HepG2 (cell line): ENCODE measurements at regions not wholly inside any gene's neighbourhood (a gene's known extent, or its start where the extent isn't known, plus 50 kb on each side); places are given as distances from the start of the nearest gene placed in this dataset.

ENCODE experiments used
- BCL3 ChIP-seq: sonication (generic); formaldehyde crosslinking; IDR thresholded peaks from 2 replicates; pipeline ENCODE4 v1.5.1; 2020; ENCODE audit warnings: mild to moderate bottlenecking, missing genetic modification reagents, moderate library complexity
- CBX2 ChIP-seq, 2 experiments: fragments of 200-600 bp in 1 of 2; sonication (generic); formaldehyde crosslinking in 1 of 2; IDR thresholded peaks; 2 replicates each; pipeline versions ENCODE4 v1.7.0 to v1.8.1; 2018 to 2022; ENCODE audit warnings: low read depth in 2 of 2, low read length in 1 of 2, mild to moderate bottlenecking in 1 of 2, missing genetic modification reagents in 1 of 2
- MXD1 ChIP-seq: sonication (generic); formaldehyde crosslinking; IDR thresholded peaks from 2 replicates; pipeline ENCODE4 v1.4.0; 2020; ENCODE audit warnings: mild to moderate bottlenecking, missing genetic modification reagents
- RFXAP ChIP-seq: sonication (generic); formaldehyde crosslinking; IDR thresholded peaks from 2 replicates; pipeline ENCODE4 v1.4.0; 2020; ENCODE audit warnings: missing genetic modification reagents, borderline replicate concordance
- RXRB ChIP-seq: IDR thresholded peaks from 2 replicates; pipeline ENCODE4 v1.6.1; 2016; ENCODE audit warnings: borderline replicate concordance, missing genetic modification reagents, missing compliant biosample characterization
- SALL1 ChIP-seq: sonication (generic); formaldehyde crosslinking; IDR thresholded peaks from 2 replicates; pipeline ENCODE4 v1.8.0; 2022; ENCODE audit warnings: mild to moderate bottlenecking, missing genetic modification reagents
- SIX1 ChIP-seq: sonication (generic); formaldehyde crosslinking; IDR thresholded peaks from 2 replicates; pipeline ENCODE4 v1.4.0; 2020; ENCODE audit warnings: missing genetic modification reagents, borderline replicate concordance
- SRSF9 ChIP-seq: fragments of 200-400 bp; formaldehyde crosslinking; IDR thresholded peaks from 2 replicates; pipeline ENCODE4 v1.6.1; 2018; ENCODE audit warnings: borderline replicate concordance, mild to moderate bottlenecking, low read depth, low read length; ENCODE audit not compliant: insufficient read depth, poor library complexity, severe bottlenecking
- USF2 ChIP-seq, 2 experiments: sonication (generic) in 1 of 2; formaldehyde crosslinking in 1 of 2; IDR thresholded peaks; 2 replicates each; pipeline versions ENCODE4 v1.5.1 to v1.6.1; 2011 to 2020; ENCODE audit warnings: borderline replicate concordance in 1 of 2, low read depth in 1 of 2, low read length in 1 of 2, mild to moderate bottlenecking in 1 of 2, missing genetic modification reagents in 1 of 2, moderate library complexity in 1 of 2
- ZBTB10 ChIP-seq: sonication (generic); formaldehyde crosslinking; IDR thresholded peaks from 2 replicates; pipeline ENCODE4 v1.4.0; 2020; ENCODE audit warnings: missing genetic modification reagents, borderline replicate concordance
- ZFP41 ChIP-seq: sonication (generic); formaldehyde crosslinking; IDR thresholded peaks from 2 replicates; pipeline ENCODE4 v1.4.0; 2020; ENCODE audit warnings: mild to moderate bottlenecking, missing genetic modification reagents, borderline replicate concordance
- ZNF530 ChIP-seq: sonication (generic); formaldehyde crosslinking; IDR thresholded peaks from 2 replicates; pipeline ENCODE4 v1.5.0; 2020; ENCODE audit warnings: low read depth, mild to moderate bottlenecking, missing genetic modification reagents
- ZNF703 ChIP-seq: sonication (generic); formaldehyde crosslinking; IDR thresholded peaks from 2 replicates; pipeline ENCODE4 v1.5.1; 2020; ENCODE audit warnings: missing genetic modification reagents, mild to moderate bottlenecking, moderate library complexity, borderline replicate concordance
- ZNF775 ChIP-seq: sonication (generic); formaldehyde crosslinking; IDR thresholded peaks from 2 replicates; pipeline ENCODE4 v1.4.0; 2020; ENCODE audit warnings: missing genetic modification reagents, mild to moderate bottlenecking, moderate library complexity, borderline replicate concordance

GRCh38 chr12:130086797-130087196 is 75.5 kb upstream of the FZD10 start (continued):
- TF ChIP-seq SRSF9: no peak
- TF ChIP-seq SALL1 (CRISPR knock-in tag): no peak
- TF ChIP-seq ZBTB10 (CRISPR knock-in tag): no peak
- TF ChIP-seq RFXAP (CRISPR knock-in tag): no peak
- TF ChIP-seq ZNF530 (CRISPR knock-in tag): no peak
- no peak for TF ChIP-seq RXRB
- no peak for TF ChIP-seq ZNF703 (CRISPR knock-in tag)
- no peak for TF ChIP-seq BCL3 (CRISPR knock-in tag)
- no peak for TF ChIP-seq USF2 (IDR thresholded peaks at IDR 0.05; ENCODE audit: low read depth, low read length)
- no peak for TF ChIP-seq USF2 (CRISPR knock-in tag; IDR thresholded peaks at IDR 0.05; ENCODE audit: borderline replicate concordance)
- TF ChIP-seq SIX1 (CRISPR knock-in tag): no peak
- TF ChIP-seq CBX2 (IDR thresholded peaks at IDR 0.05; ENCODE audit: low read depth, low read length): no peak
- no peak for TF ChIP-seq CBX2 (CRISPR knock-in tag; IDR thresholded peaks at IDR 0.05; ENCODE audit: low read depth)
- TF ChIP-seq ZFP41 (CRISPR knock-in tag): no peak
- no peak for TF ChIP-seq ZNF775 (CRISPR knock-in tag)
- TF ChIP-seq MXD1 (CRISPR knock-in tag): no peak
